K562 (cell line): ENCODE measurements at regions not wholly inside any gene's neighbourhood (a gene's known extent, or its start where the extent isn't known, plus 50 kb on each side); places are given as distances from the start of the nearest gene placed in this dataset.

ENCODE experiments used
- ATAC-seq: fragments of 200-7000 bp; cut with Tn5 transposase; 3 replicates; pipeline ENCODE4 v1.9.1; 2020; ENCODE audit warnings: moderate library complexity
- BruUV-seq: library from RNA; stranded (reverse); fragments of 400-500 nt; replicated peaks from 2 replicates; lab custom pipeline; 2021; lab: Mats Ljungman, UMichigan
- CTCF ChIA-PET: fragments of 300-600 bp; formaldehyde crosslinking; extraction: SDS; loops from one replicate; lab custom pipeline; 2021; ENCODE audit warnings: low intra/inter-chr PET ratio; lab: Yijun Ruan, JAX
- POLR2A ChIA-PET: fragments of 300-600, 350-650 bp; sonication (Branson Sonifier 250); formaldehyde crosslinking; extraction: SDS; loops from one replicate; lab custom pipeline; 2021; ENCODE audit warnings: antibody characterized with exemption, inconsistent platforms; lab: Yijun Ruan, JAX
- DNase-seq, 4 experiments: peaks; one replicate each; pipeline versions ENCODE4 v3.0.0 to v3.0.0-alpha.2; 2011 to 2018; ENCODE audit warnings: low spot score in 3 of 4, mixed read lengths in 3 of 4; ENCODE audit errors: extremely low read depth in 1 of 4
- FAIRE-seq: peaks from 2 replicates; lab custom pipeline; 2011; peaks lifted over from hg19 to GRCh38; lab: Jason Lieb, UNC
- H2AFZ ChIP-seq: 2 replicates; pipeline ENCODE4 v1.6.0; 2011; ENCODE audit warnings: low read depth, low read length, control low read depth, inconsistent platforms
- H3K27ac ChIP-seq: fragments of 200-600 bp; 3 replicates; pipeline ENCODE4 v1.8.0; 2011; ENCODE audit warnings: low read depth, mild to moderate bottlenecking, control low read depth, inconsistent platforms, low read length, moderate library complexity, mixed read lengths; ENCODE audit errors: extremely low read depth
- H3K27me3 ChIP-seq, 2 experiments: fragments of 300-600 bp in 1 of 2; 2 replicates in 1 of 2; 3 replicates in 1 of 2; pipeline versions ENCODE4 v1.6.0 to v1.8.0; 2011; ENCODE audit warnings: inconsistent platforms in 2 of 2, low read length in 2 of 2, mild to moderate bottlenecking in 1 of 2, mixed read lengths in 1 of 2, moderate library complexity in 1 of 2; ENCODE audit not compliant: control insufficient read depth in 2 of 2, insufficient read depth in 2 of 2
- H3K36me3 ChIP-seq: fragments of 300-600 bp; 3 replicates; pipeline ENCODE4 v1.8.0; 2011; ENCODE audit warnings: mild to moderate bottlenecking, low read length, inconsistent platforms; ENCODE audit not compliant: control insufficient read depth, insufficient read depth
- H3K4me1 ChIP-seq, 2 experiments: fragments of 200-600 bp in 1 of 2; replicated peaks in 1 of 2; 2 replicates in 1 of 2; 3 replicates in 1 of 2; pipeline versions ENCODE4 v1.5.1 to v1.8.0; 2011; ENCODE audit warnings: inconsistent platforms in 2 of 2, low read length in 2 of 2, mild to moderate bottlenecking in 1 of 2, mixed read lengths in 1 of 2, moderate library complexity in 1 of 2; ENCODE audit not compliant: control insufficient read depth in 2 of 2, insufficient read depth in 2 of 2
- H3K4me2 ChIP-seq: 2 replicates; pipeline ENCODE4 v1.6.1; 2011; ENCODE audit warnings: low read length, control low read depth, inconsistent platforms, mixed read lengths; ENCODE audit not compliant: insufficient read depth
- H3K4me3 ChIP-seq: fragments of 200-600 bp; sonication (generic), shearing (Covaris generic); 2 replicates; pipeline ENCODE4 v1.5.1; 2016; ENCODE audit warnings: control low read depth, inconsistent platforms
- H3K79me2 ChIP-seq: fragments of 200-600 bp; 3 replicates; pipeline ENCODE4 v1.8.0; 2011; ENCODE audit warnings: low read length, inconsistent platforms; ENCODE audit not compliant: control insufficient read depth, insufficient read depth
- H3K9ac ChIP-seq, 2 experiments: 2 replicates each; pipeline versions ENCODE4 v1.6.0 to v1.6.1; 2011; ENCODE audit warnings: low read depth in 2 of 2, low read length in 2 of 2, control low read depth in 1 of 2, inconsistent platforms in 1 of 2, mild to moderate bottlenecking in 1 of 2, mixed read lengths in 1 of 2; ENCODE audit not compliant: insufficient read depth in 1 of 2
- H3K9me1 ChIP-seq: one replicate; pipeline ENCODE4 v1.6.0; 2011; ENCODE audit warnings: inconsistent platforms, mild to moderate bottlenecking, low read length, moderate library complexity; ENCODE audit not compliant: control insufficient read depth, insufficient read depth
- H3K9me3 ChIP-seq: replicated peaks from 2 replicates; pipeline ENCODE4 v1.5.1; 2011; ENCODE audit warnings: low read depth, low read length, inconsistent platforms; ENCODE audit not compliant: control insufficient read depth, insufficient read depth
- H4K20me1 ChIP-seq: replicated peaks from 2 replicates; pipeline ENCODE4 v1.6.1; 2011; ENCODE audit warnings: low read length, inconsistent platforms, mixed read lengths; ENCODE audit not compliant: control insufficient read depth, insufficient read depth
- ARID4B ChIP-seq: sonication (generic); formaldehyde crosslinking; IDR thresholded peaks from 2 replicates; pipeline ENCODE4 v1.8.0; 2022; ENCODE audit warnings: mild to moderate bottlenecking, missing genetic modification reagents
- FOSL1 ChIP-seq: fragments of 200-800 bp; sonication (Bioruptor generic); conservative IDR thresholded peaks from 2 replicates; pipeline ENCODE4 v1.6.1; 2016; ENCODE audit warnings: missing genetic modification characterization, missing compliant biosample characterization
- GABPA ChIP-seq: fragments of 200-800 bp; sonication (Bioruptor generic); conservative IDR thresholded peaks from 2 replicates; pipeline ENCODE4 v1.6.1; 2016; ENCODE audit warnings: low read depth, missing genetic modification characterization, missing compliant biosample characterization
- LARP7 ChIP-seq: fragments of 450-650 bp; IDR thresholded peaks from 2 replicates; pipeline ENCODE4 v1.6.1; 2016
- MITF ChIP-seq: IDR thresholded peaks from 2 replicates; pipeline ENCODE4 v1.6.1; 2014; ENCODE audit warnings: antibody characterized with exemption
- PHB ChIP-seq: fragments of 250-450 bp; sonication (Bioruptor Pico); IDR thresholded peaks from 2 replicates; pipeline ENCODE4 v1.5.0; 2021
- RREB1 ChIP-seq: fragments of 250-450 bp; sonication (Bioruptor Pico); IDR thresholded peaks from 2 replicates; pipeline ENCODE4 v1.4.0; 2020
- SMAD1 ChIP-seq: fragments of 150-350 bp; IDR thresholded peaks from 2 replicates; pipeline ENCODE4 v1.6.1; 2014; ENCODE audit warnings: low read length, low read depth; ENCODE audit not compliant: partially characterized antibody
- ZNF507 ChIP-seq: conservative IDR thresholded peaks from 2 replicates; pipeline ENCODE4 v1.6.1; 2017; ENCODE audit warnings: missing genetic modification characterization, missing compliant biosample characterization
- WGBS: fragments of 100-300 bp; shearing (Covaris generic); methylation state at CpG from one replicate; pipeline ENCODE4 v1.1.6; 2016; ENCODE audit warnings: low coverage, mixed read lengths; ENCODE audit not compliant: insufficient coverage; ENCODE audit errors: missing lambda C conversion rate; 5-methylcytosine and 5-hydroxymethylcytosine counted together
- in situ Hi-C: fragments of 300-500 bp; cut with MboI; formaldehyde crosslinking; loops from 4 replicates; pipeline ENCODE4 v1.15.0; 2018; ENCODE audit warnings: inconsistent platforms, mixed read lengths
- intact Hi-C: fragments of 100-400 bp; cut with micrococcal nuclease; formaldehyde crosslinking; loops from 2 replicates; pipeline ENCODE4 v1.14.2; 2022

- DNase-seq (no peak), FAIRE-seq (no peak), ATAC-seq (no peak)
- no peak for TF ChIP-seq RREB1
- TF ChIP-seq FOSL1 (tag): no peak
- TF ChIP-seq ARID4B (CRISPR knock-in tag): no peak
- no peak for TF ChIP-seq ZNF507 (tag)
- TF ChIP-seq MITF: no peak
- TF ChIP-seq SMAD1: no peak
- no peak for TF ChIP-seq LARP7
- no peak for TF ChIP-seq PHB (CRISPR knock-in tag)
- TF ChIP-seq GABPA (tag): no peak
- H3K9ac ChIP-seq: no peak overlapping the region
- WGBS: 0% methylated on average over 7 of the region's 7 CpGs
- ChIA-PET CTCF (no interaction called here), POLR2A (interaction anchor here (0.6 kb wide), 1 partner anchor 50 kb away, joined by 3 read pairs; no protein-coding TSS in a partner anchor)
- no peak overlapping the region for H3K27ac ChIP-seq
- H4K20me1 ChIP-seq: no peaks in the 10 kb centered on the region
- no peak overlapping the region for H3K4me3 ChIP-seq
- H3K27me3 ChIP-seq: no peaks in the 10 kb centered on the region
- no peaks in the 10 kb centered on the region for H3K36me3 ChIP-seq
- no peaks in the 10 kb centered on the region for H3K79me2 ChIP-seq
- no peaks in the 10 kb centered on the region for H3K4me1 ChIP-seq
- intact Hi-C loops (no loop called here), in situ Hi-C loops (no loop called here)
- no peak overlapping the region for H2AFZ ChIP-seq
- H3K9me1 ChIP-seq: no peaks in the 10 kb centered on the region
- no peak overlapping the region for H3K4me2 ChIP-seq
- BruUV-seq: no TSS peak
- peaks cover 3% of the 10 kb centered on the region; the same call in 1 of the 2 replicates for H3K9me3 ChIP-seq
These were observed 151.7 kb downstream of the SEC16B start for GRCh38 chr1:177817937-177818875.
